Stimulated activated naive CD4-positive, alpha-beta T cell (primary cell): ENCODE measurements at regions not wholly inside any gene's neighbourhood (a gene's known extent, or its start where the extent isn't known, plus 50 kb on each side); places are given as distances from the start of the nearest gene placed in this dataset.

ENCODE experiments used
- DNase-seq, 6 experiments: peaks; one replicate each; lab custom pipeline; 2025; lab: John Stamatoyannopoulos, UW

- no peak for DNase-seq
Observed at GRCh38 chr5:160511280-160511929, 89.8 kb downstream of the PTTG1 start.
